A549 (cell line): ENCODE measurements at regions not wholly inside any gene's neighbourhood (a gene's known extent, or its start where the extent isn't known, plus 50 kb on each side); places are given as distances from the start of the nearest gene placed in this dataset.

ENCODE experiments used
- EHMT2 ChIP-seq: fragments of 200-600 bp; sonication (generic); IDR thresholded peaks from 2 replicates; pipeline ENCODE4 v1.6.1; 2016; ENCODE audit warnings: antibody characterized with exemption, low read depth, mild to moderate bottlenecking, moderate library complexity
- HOXA7 ChIP-seq: fragments of 250-450 bp; sonication (Bioruptor Pico); IDR thresholded peaks from 2 replicates; pipeline ENCODE4 v1.5.0; 2020; ENCODE audit warnings: mild to moderate bottlenecking, moderate library complexity
- JUN ChIP-seq, 2 experiments: fragments of >200 bp; sonication (Bioruptor Twin); formaldehyde crosslinking; IDR thresholded peaks; 2 replicates in 1 of 2; 3 replicates in 1 of 2; pipeline ENCODE4 v1.6.1; 2016 to 2017
- KDM5A ChIP-seq: fragments of 200-600 bp; sonication (generic); IDR thresholded peaks from 2 replicates; pipeline ENCODE4 v1.6.1; 2016; ENCODE audit warnings: antibody characterized with exemption, mild to moderate bottlenecking
- NFE2L2 ChIP-seq: fragments of 150-350 bp; conservative IDR thresholded peaks from 2 replicates; pipeline ENCODE4 v1.6.1; 2014; ENCODE audit warnings: low read length
- POLR2A ChIP-seq: IDR thresholded peaks from 2 replicates; pipeline ENCODE4 v1.6.1; 2012; ENCODE audit warnings: mild to moderate bottlenecking, low read length
- RAD21 ChIP-seq, 2 experiments: fragments of >200 bp in 1 of 2; sonication (Bioruptor Twin) in 1 of 2; formaldehyde crosslinking in 1 of 2; IDR thresholded peaks in 1 of 2; conservative IDR thresholded peaks in 1 of 2; 2 replicates in 1 of 2; 3 replicates in 1 of 2; pipeline ENCODE4 v1.6.1; 2012 to 2018; ENCODE audit warnings: inconsistent platforms in 1 of 2
- TF ChIP-seq, protein P1 (sequence below): fragments of 450-650 bp; IDR thresholded peaks from 2 replicates; pipeline ENCODE4 v1.6.1; 2014; ENCODE audit warnings: antibody characterized with exemption

DNA sequence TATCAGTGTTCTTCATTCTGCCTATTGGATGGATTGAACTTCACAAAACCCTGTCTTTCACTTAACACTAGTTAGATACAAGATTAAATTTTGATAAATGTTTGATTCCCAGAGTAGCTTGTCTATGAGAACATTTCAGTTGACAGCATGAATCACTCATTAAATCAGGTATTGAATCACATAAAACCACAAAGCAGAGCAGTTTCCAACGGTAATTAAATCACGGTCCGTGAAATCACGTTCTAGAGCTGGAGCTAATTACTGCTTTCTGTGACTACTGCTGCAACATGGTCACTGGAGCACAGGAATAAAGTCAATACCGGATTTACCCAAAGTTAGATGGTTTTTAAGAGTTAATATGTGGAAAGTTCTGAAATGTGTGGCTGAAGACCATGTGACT is 257.8 kb upstream of the PCDH15 start:
- TF ChIP-seq EHMT2, result no peak
- no peak for TF ChIP-seq HOXA7
- no peak for TF ChIP-seq POLR2A
- no peak for TF ChIP-seq JUN (IDR thresholded peaks at IDR 0.05)
- TF ChIP-seq KDM5A, result no peak
- TF ChIP-seq RAD21 (conservative IDR thresholded peaks at IDR 0.05 in 1 of 2, IDR thresholded peaks at IDR 0.05 in 1 of 2), result no peak
- TF ChIP-seq, protein P1, sequence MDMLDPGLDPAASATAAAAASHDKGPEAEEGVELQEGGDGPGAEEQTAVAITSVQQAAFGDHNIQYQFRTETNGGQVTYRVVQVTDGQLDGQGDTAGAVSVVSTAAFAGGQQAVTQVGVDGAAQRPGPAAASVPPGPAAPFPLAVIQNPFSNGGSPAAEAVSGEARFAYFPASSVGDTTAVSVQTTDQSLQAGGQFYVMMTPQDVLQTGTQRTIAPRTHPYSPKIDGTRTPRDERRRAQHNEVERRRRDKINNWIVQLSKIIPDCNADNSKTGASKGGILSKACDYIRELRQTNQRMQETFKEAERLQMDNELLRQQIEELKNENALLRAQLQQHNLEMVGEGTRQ, result no peak
- no peak for TF ChIP-seq NFE2L2
